BLaER1 treated with 17β-estradiol and CSF1 and Interleukin-3, amounts not matched to agents 10 nM and 100 nM (cell line): ENCODE measurements at regions not wholly inside any gene's neighbourhood (a gene's known extent, or its start where the extent isn't known, plus 50 kb on each side); places are given as distances from the start of the nearest gene placed in this dataset.
A peak's percentile ranks its signal among the peaks of the same experiment; 100 is the strongest.

Experiments
- H3K27ac ChIP-seq, 11 experiments: shearing (Covaris generic); formaldehyde crosslinking; 2 replicates each; pipeline ENCODE4 v1.8.1; 2022
- H3K27me3 ChIP-seq, 11 experiments: shearing (Covaris generic); formaldehyde crosslinking; 2 replicates each; pipeline ENCODE4 v1.8.1; 2022
- H3K36me3 ChIP-seq, 11 experiments: shearing (Covaris generic); formaldehyde crosslinking; 2 replicates each; pipeline ENCODE4 v1.8.1; 2022
- H3K4me1 ChIP-seq, 10 experiments: shearing (Covaris generic); formaldehyde crosslinking; 2 replicates each; pipeline ENCODE4 v1.8.1; 2022
- H3K4me2 ChIP-seq, 11 experiments: shearing (Covaris generic); formaldehyde crosslinking; 2 replicates each; pipeline ENCODE4 v1.8.1; 2022
- H3K4me3 ChIP-seq, 10 experiments: shearing (Covaris generic); formaldehyde crosslinking; 2 replicates each; pipeline ENCODE4 v1.8.1; 2022
- H3K9ac ChIP-seq, 11 experiments: shearing (Covaris generic); formaldehyde crosslinking; 2 replicates each; pipeline ENCODE4 v1.8.1; 2022
- H3K9me3 ChIP-seq, 11 experiments: shearing (Covaris generic); formaldehyde crosslinking; replicated peaks in 1 of 11; 2 replicates each; pipeline ENCODE4 v1.8.1; 2022
- H4K20me1 ChIP-seq, 11 experiments: shearing (Covaris generic); formaldehyde crosslinking; 2 replicates each; pipeline ENCODE4 v1.8.1; 2022
- Cebpa-rat ChIP-seq, 11 experiments: shearing (Covaris generic); IDR thresholded peaks; 2 replicates each; pipeline ENCODE4 v1.8.1; 2022

DNA sequence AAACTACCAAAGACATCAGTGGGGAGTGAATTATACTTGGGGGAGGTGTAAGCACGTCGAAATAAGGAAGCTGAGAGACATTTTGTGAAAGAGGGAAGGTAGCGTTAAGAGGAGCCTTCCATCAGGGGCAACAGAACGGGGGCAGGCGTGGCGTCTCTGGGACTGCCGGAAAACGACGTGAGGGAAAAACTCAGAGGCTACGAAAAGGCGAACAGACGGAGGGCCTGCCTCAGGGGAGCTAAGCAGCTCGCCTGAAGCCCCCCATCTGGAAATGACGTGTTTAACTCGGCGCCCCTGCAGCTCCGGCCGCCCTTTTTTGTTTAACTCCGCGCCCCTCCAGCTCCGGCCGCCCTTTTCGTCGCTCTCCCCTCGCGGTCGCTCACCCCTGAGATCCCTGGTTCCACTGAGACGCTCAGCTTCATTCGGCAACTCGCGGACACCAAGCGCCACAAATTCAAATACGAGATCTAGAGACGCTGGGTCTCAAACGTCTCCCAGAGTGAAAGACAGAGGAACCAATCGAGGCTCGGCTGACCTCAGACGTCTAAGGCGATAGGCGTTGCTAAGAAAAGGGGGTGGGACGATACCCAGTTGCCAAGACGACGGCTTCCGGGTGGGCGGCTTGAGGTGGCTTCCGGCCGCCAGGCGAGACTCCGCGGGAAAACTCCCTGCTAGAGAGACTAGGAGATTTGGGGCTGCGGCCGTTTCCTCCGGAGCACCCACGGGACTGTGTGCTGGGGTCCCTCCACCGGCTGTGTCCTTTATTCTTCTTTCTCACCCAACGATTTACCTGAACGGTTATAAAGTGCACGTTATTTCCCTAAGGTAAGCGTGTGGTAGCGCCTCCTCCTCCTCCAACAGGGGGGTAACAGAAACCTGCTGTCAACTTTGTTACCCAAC, 383.2 kb downstream of the ZFHX3 start:
- H3K4me1 ChIP-seq, result peaks cover 11 to 23% (median 17%) of the 10 kb centered on the region in 10 experiments; a peak in 18 of 20 replicates
- H4K20me1 ChIP-seq, result no peaks in the 10 kb centered on the region
- H3K4me3 ChIP-seq, result peak overlapping the region; percentile 76 to 98 (median 88)
- no peaks in the 10 kb centered on the region for H3K27me3 ChIP-seq
- peak overlapping the region; percentile 51 to 97 (median 89); a peak in 21 of 22 replicates for H3K27ac ChIP-seq
- H3K36me3 ChIP-seq, result no peaks in the 10 kb centered on the region
- H3K9ac ChIP-seq, result peak overlapping the region; percentile 82 to 94 (median 87)
- peak overlapping the region; percentile 86 to 94 (median 88) for H3K4me2 ChIP-seq
- no peak for TF ChIP-seq Cebpa-rat (IDR thresholded peaks at IDR 0.05)
- peaks cover 0 to 13% (median 4%) of the 10 kb centered on the region in 11 experiments; a peak in 8 of 22 replicates for H3K9me3 ChIP-seq

DNA sequence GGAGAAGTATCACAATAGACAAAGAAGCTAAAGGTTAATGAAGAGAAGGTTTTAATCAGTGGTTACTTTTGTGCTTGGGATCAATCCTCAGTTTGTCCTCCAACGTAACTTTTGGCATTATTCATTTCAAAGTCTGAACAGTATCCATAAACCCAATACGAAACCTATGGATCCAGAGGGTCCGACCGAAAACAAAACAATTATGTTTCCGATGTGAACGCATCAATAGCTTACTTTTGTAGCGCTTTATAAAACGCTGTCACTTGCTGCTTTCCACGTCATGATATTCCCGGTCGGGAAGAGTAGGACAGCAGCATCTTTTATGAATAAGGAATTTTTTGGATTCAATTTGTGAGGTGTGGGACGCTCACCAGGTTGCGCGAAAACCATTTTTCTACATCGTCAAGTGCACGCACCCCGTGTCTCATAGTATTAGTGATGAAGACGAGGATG, 383.8 kb downstream of the ZFHX3 start:
- Histone ChIP-seq H3K36me3 (no peaks in the 10 kb centered on the region), H3K27ac (peak overlapping the region in 10 of 11 experiments; percentile 74 to 97 (median 90); a peak in 20 of 22 replicates), H3K9ac (peak overlapping the region; percentile 82 to 94 (median 87)), H3K4me3 (peak overlapping the region; percentile 76 to 98 (median 88)), H3K4me1 (peaks cover 14 to 28% (median 17%) of the 10 kb centered on the region in 10 experiments; a peak in 19 of 20 replicates), H3K27me3 (no peaks in the 10 kb centered on the region), H4K20me1 (no peaks in the 10 kb centered on the region; a peak in 1 of 22 replicates), H3K4me2 (peak overlapping the region; percentile 77 to 91 (median 86)), H3K9me3 (peaks cover 0 to 13% (median 4%) of the 10 kb centered on the region in 11 experiments; a peak in 8 of 22 replicates)
- TF ChIP-seq Cebpa-rat (IDR thresholded peaks at IDR 0.05), result no peak

GRCh38 chr16:72658888-72659717, 388.8 kb downstream of the ZFHX3 start:
- Histone ChIP-seq H4K20me1 (no peaks in the 10 kb centered on the region; a peak in 1 of 22 replicates), H3K4me3 (no peak overlapping the region), H3K36me3 (no peaks in the 10 kb centered on the region), H3K9me3 (peaks cover 0 to 13% (median 7%) of the 10 kb centered on the region in 11 experiments; a peak in 8 of 22 replicates), H3K4me2 (peak overlapping the region in 2 of 11 experiments; percentile 24 to 27; a peak in 2 of 22 replicates), H3K27me3 (no peaks in the 10 kb centered on the region), H3K27ac (no peak overlapping the region), H3K9ac (no peak overlapping the region), H3K4me1 (peaks cover 5 to 16% (median 7%) of the 10 kb centered on the region in 10 experiments; a peak in 15 of 20 replicates)
- no peak for TF ChIP-seq Cebpa-rat (IDR thresholded peaks at IDR 0.05)

DNA sequence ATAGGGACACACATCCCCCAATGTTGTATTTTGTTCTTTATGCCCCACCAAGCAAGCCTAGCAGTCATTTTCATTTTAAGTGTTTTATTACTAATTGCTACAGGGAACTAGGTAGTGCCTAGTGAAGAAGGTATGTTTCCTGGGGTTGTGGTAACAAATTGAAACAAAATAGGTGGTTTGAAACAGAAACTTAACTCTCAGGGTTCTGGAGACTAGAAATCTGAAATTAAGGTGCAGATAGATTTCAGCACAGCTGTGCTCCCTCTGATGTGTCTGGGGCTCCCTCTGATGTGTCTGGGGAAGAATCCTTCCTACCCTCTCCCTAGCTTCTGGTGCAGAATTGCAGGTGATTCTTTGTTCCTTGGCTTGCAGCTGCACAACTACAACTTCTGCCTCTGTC, 390.1 kb downstream of the ZFHX3 start:
- H3K9me3 ChIP-seq, result peaks cover 0 to 19% (median 8%) of the 10 kb centered on the region in 11 experiments; a peak in 13 of 22 replicates
- H3K4me1 ChIP-seq, result peaks cover 0 to 7% (median 0%) of the 10 kb centered on the region in 10 experiments; a peak in 3 of 20 replicates
- H3K36me3 ChIP-seq, result no peaks in the 10 kb centered on the region
- no peak overlapping the region for H3K4me3 ChIP-seq
- H3K9ac ChIP-seq, result no peak overlapping the region
- no peak overlapping the region for H3K4me2 ChIP-seq
- no peaks in the 10 kb centered on the region for H3K27me3 ChIP-seq
- H3K27ac ChIP-seq, result no peak overlapping the region
- no peak for TF ChIP-seq Cebpa-rat (IDR thresholded peaks at IDR 0.05)
- no peaks in the 10 kb centered on the region; a peak in 1 of 22 replicates for H4K20me1 ChIP-seq

DNA sequence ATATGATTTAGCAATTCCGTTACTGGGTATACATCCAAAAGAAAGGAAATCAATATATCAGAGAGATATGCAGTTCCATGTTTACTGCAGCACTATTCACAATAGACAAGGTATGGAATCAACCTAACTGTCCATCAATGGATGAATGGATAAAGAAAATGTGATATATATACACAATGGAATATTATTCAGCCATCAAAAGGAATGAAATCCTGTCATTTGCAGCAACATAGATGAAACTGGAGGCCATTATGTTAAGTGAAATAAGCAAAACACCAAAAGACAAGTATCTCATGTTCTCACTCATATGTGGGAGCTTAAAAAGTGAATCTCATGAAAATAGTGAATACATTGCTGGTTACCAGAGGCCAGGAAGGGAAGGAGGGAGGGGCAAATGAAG, 390.8 kb downstream of the ZFHX3 start:
- Histone ChIP-seq H3K27ac (no peak overlapping the region), H3K4me2 (no peak overlapping the region), H3K4me1 (peaks cover 0 to 7% (median 0%) of the 10 kb centered on the region in 10 experiments; a peak in 3 of 20 replicates), H4K20me1 (no peaks in the 10 kb centered on the region; a peak in 1 of 22 replicates), H3K9me3 (peaks cover 0 to 20% (median 12%) of the 10 kb centered on the region in 11 experiments; a peak in 14 of 22 replicates), H3K9ac (no peak overlapping the region), H3K36me3 (no peaks in the 10 kb centered on the region), H3K27me3 (no peaks in the 10 kb centered on the region), H3K4me3 (no peak overlapping the region)
- TF ChIP-seq Cebpa-rat (IDR thresholded peaks at IDR 0.05), result no peak

- no peak overlapping the region for H3K27ac ChIP-seq
- peaks cover 0 to 6% (median 0%) of the 10 kb centered on the region in 10 experiments; a peak in 3 of 20 replicates for H3K4me1 ChIP-seq
- H3K9me3 ChIP-seq, result peaks cover 0 to 16% (median 12%) of the 10 kb centered on the region in 11 experiments; a peak in 15 of 22 replicates
- H3K4me3 ChIP-seq, result no peak overlapping the region
- H3K36me3 ChIP-seq, result no peaks in the 10 kb centered on the region
- no peaks in the 10 kb centered on the region for H3K27me3 ChIP-seq
- H3K9ac ChIP-seq, result no peak overlapping the region
- no peak overlapping the region for H3K4me2 ChIP-seq
- H4K20me1 ChIP-seq, result no peaks in the 10 kb centered on the region; a peak in 1 of 22 replicates
- no peak for TF ChIP-seq Cebpa-rat (IDR thresholded peaks at IDR 0.05)
Measured at GRCh38 chr16:72654535-72654934, 393.4 kb downstream of the ZFHX3 start.

DNA sequence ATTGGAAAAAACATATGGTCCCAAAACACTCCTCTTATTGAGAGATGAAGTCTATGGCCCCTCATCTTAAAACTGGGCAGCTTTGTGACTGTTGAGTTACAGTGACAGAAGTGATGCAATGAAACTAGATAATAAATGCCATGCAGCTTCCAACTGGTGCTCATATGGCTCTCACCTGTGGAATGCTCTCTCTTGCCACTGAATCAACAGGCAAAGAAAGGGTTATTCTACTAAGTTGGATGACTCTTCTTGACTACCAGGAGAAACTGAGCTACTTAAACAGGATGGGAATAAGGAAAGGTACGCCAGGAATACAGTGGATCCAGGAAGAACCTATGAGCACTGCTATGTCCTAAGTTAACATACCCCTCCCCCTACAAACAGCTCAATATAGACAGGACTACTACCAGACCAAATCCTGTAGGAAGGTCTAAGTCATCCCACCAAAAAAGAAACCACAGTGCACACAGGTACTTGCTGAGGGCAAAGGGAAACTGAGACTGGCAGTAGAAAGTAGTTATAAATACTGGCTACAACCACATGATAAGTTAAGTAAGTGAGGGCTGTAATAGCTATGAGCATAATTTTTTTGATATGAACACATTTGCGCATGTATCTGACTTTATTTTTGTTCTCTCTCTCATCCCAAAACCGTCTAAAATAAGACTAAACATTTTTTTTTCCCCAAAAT, 398.5 kb downstream of the ZFHX3 start:
- no peak for TF ChIP-seq Cebpa-rat (IDR thresholded peaks at IDR 0.05)
- peaks cover 0 to 16% (median 11%) of the 10 kb centered on the region in 11 experiments; a peak in 15 of 22 replicates for H3K9me3 ChIP-seq
- no peaks in the 10 kb centered on the region for H3K27me3 ChIP-seq
- no peak overlapping the region for H3K9ac ChIP-seq
- H3K4me2 ChIP-seq, result no peak overlapping the region
- no peaks in the 10 kb centered on the region for H4K20me1 ChIP-seq
- no peaks in the 10 kb centered on the region for H3K4me1 ChIP-seq
- H3K4me3 ChIP-seq, result no peak overlapping the region
- no peaks in the 10 kb centered on the region for H3K36me3 ChIP-seq
- no peak overlapping the region for H3K27ac ChIP-seq

GRCh38 chr16:72646615-72647014, 401.3 kb downstream of the ZFHX3 start:
- H3K9ac ChIP-seq, result no peak overlapping the region

More at GRCh38 chr16:72646615-72647014, 401.3 kb downstream of the ZFHX3 start:
- Histone ChIP-seq H3K36me3 (no peaks in the 10 kb centered on the region), H4K20me1 (no peaks in the 10 kb centered on the region), H3K27ac (no peak overlapping the region), H3K27me3 (no peaks in the 10 kb centered on the region), H3K4me2 (no peak overlapping the region), H3K4me3 (no peak overlapping the region), H3K9me3 (peaks cover 0 to 10% (median 7%) of the 10 kb centered on the region in 11 experiments; a peak in 14 of 22 replicates), H3K4me1 (no peaks in the 10 kb centered on the region)
- no peak for TF ChIP-seq Cebpa-rat (IDR thresholded peaks at IDR 0.05)
